GM12878 (cell line): ENCODE measurements at regions not wholly inside any gene's neighbourhood (a gene's known extent, or its start where the extent isn't known, plus 50 kb on each side); places are given as distances from the start of the nearest gene placed in this dataset.

Source experiments
- ATAC-seq: fragments of 200-7000 bp; cut with Tn5 transposase; 3 replicates; pipeline ENCODE4 v1.9.1; 2020; ENCODE audit warnings: mild to moderate bottlenecking, moderate library complexity
- BruUV-seq: library from RNA; stranded (reverse); fragments of 400-500 nt; replicated peaks from 2 replicates; lab custom pipeline; 2021; lab: Mats Ljungman, UMichigan
- CTCF ChIA-PET: fragments of 300-600 bp; sonication (Branson Sonifier 250); formaldehyde crosslinking; extraction: SDS; loops from one replicate; lab custom pipeline; 2021; ENCODE audit warnings: inconsistent platforms; lab: Yijun Ruan, JAX
- POLR2A ChIA-PET: fragments of 350-600 bp; formaldehyde crosslinking; extraction: SDS; loops from one replicate; lab custom pipeline; 2021; ENCODE audit warnings: inconsistent platforms; lab: Charles Lee
- RAD21 ChIA-PET: fragments of 300-600 bp; sonication (Branson Sonifier 250); formaldehyde crosslinking; loops from one replicate; lab custom pipeline; 2023; ENCODE audit warnings: antibody characterized with exemption; ENCODE audit not compliant: unreplicated experiment; lab: Charles Lee
- SMC1A ChIA-PET: fragments of 300-600 bp; sonication (Branson Sonifier 250); formaldehyde crosslinking; loops from one replicate; lab custom pipeline; 2023; ENCODE audit not compliant: unreplicated experiment, uncharacterized antibody; lab: Charles Lee
- DNase-seq: peaks from one replicate; pipeline ENCODE4 v3.0.0-alpha.2; 2011; ENCODE audit warnings: low read depth, low spot score
- FAIRE-seq: peaks from 3 replicates; lab custom pipeline; 2011; peaks lifted over from hg19 to GRCh38; lab: Jason Lieb, UNC
- H2AFZ ChIP-seq: 2 replicates; pipeline ENCODE4 v1.6.0; 2011; ENCODE audit warnings: low read depth, low read length, control low read depth; ENCODE audit not compliant: control insufficient read depth
- H3K27ac ChIP-seq: 2 replicates; pipeline ENCODE4 v1.5.1; 2011; ENCODE audit warnings: control low read depth; ENCODE audit not compliant: control insufficient read depth, insufficient read depth
- H3K27me3 ChIP-seq, 2 experiments: replicated peaks in 1 of 2; 2 replicates each; pipeline versions ENCODE4 v1.6.0 to v1.6.1; 2011; ENCODE audit warnings: low read length in 1 of 2; ENCODE audit not compliant: control insufficient read depth in 2 of 2, insufficient read depth in 2 of 2
- H3K36me3 ChIP-seq, 2 experiments: 2 replicates each; pipeline ENCODE4 v1.5.1; 2011; ENCODE audit warnings: low read length in 1 of 2; ENCODE audit not compliant: control insufficient read depth in 2 of 2, insufficient read depth in 2 of 2
- H3K4me1 ChIP-seq: 2 replicates; pipeline ENCODE4 v1.6.1; 2011; ENCODE audit warnings: mild to moderate bottlenecking, low read length, moderate library complexity, mixed read lengths; ENCODE audit not compliant: control insufficient read depth, insufficient read depth
- H3K4me2 ChIP-seq: 2 replicates; pipeline ENCODE4 v1.6.0; 2011; ENCODE audit warnings: control low read depth; ENCODE audit not compliant: control insufficient read depth, insufficient read depth
- H3K4me3 ChIP-seq: fragments of 200-600 bp; sonication (generic); 2 replicates; pipeline ENCODE4 v1.5.1; 2016
- H3K79me2 ChIP-seq: 2 replicates; pipeline ENCODE4 v1.6.0; 2011; ENCODE audit warnings: low read length; ENCODE audit not compliant: control insufficient read depth, insufficient read depth
- H3K9ac ChIP-seq: 2 replicates; pipeline ENCODE4 v1.8.0; 2011; ENCODE audit warnings: low read length, control low read depth, mixed read lengths; ENCODE audit not compliant: control insufficient read depth, insufficient read depth
- H3K9me3 ChIP-seq: replicated peaks from 3 replicates; pipeline ENCODE4 v1.5.1; 2011; ENCODE audit warnings: mild to moderate bottlenecking, low read length; ENCODE audit not compliant: control insufficient read depth, insufficient read depth
- H4K20me1 ChIP-seq: 2 replicates; pipeline ENCODE4 v1.6.0; 2011; ENCODE audit not compliant: control insufficient read depth, insufficient read depth
- BACH1 ChIP-seq: fragments of 450-650 bp; IDR thresholded peaks from 2 replicates; pipeline ENCODE4 v1.6.1; 2017; ENCODE audit warnings: mild to moderate bottlenecking, borderline replicate concordance
- BCL11A ChIP-seq: IDR thresholded peaks from 2 replicates; pipeline ENCODE4 v1.6.1; 2011; ENCODE audit warnings: low read depth, low read length
- BCLAF1 ChIP-seq: fragments of 450-650 bp; IDR thresholded peaks from 2 replicates; pipeline ENCODE4 v1.6.1; 2017; ENCODE audit warnings: antibody characterized with exemption, mild to moderate bottlenecking, moderate library complexity
- CBFB ChIP-seq: IDR thresholded peaks from 2 replicates; pipeline ENCODE4 v1.6.1; 2016; ENCODE audit warnings: antibody characterized with exemption, low read depth
- CHD4 ChIP-seq: fragments of 200-600 bp; sonication (generic); IDR thresholded peaks from 2 replicates; pipeline ENCODE4 v1.6.1; 2016; ENCODE audit warnings: mild to moderate bottlenecking
- CREM ChIP-seq: IDR thresholded peaks from 2 replicates; pipeline ENCODE4 v1.6.1; 2014; ENCODE audit warnings: antibody characterized with exemption, low read depth
- E4F1 ChIP-seq: fragments of 450-650 bp; IDR thresholded peaks from 2 replicates; pipeline ENCODE4 v1.6.1; 2018; ENCODE audit warnings: borderline replicate concordance, mild to moderate bottlenecking; ENCODE audit not compliant: partially characterized antibody
- EP300 ChIP-seq, 2 experiments: fragments of 150-350 bp in 1 of 2; IDR thresholded peaks; 2 replicates each; pipeline ENCODE4 v1.6.1; 2011 to 2012; ENCODE audit warnings: low read depth in 2 of 2, low read length in 2 of 2, borderline replicate concordance in 1 of 2, improper control_type of control experiment in 1 of 2, inconsistent platforms in 1 of 2; ENCODE audit not compliant: control insufficient read depth in 1 of 2
- EZH2 ChIP-seq: IDR thresholded peaks from 2 replicates; pipeline ENCODE4 v1.6.1; 2012; ENCODE audit warnings: low read depth, mild to moderate bottlenecking, control low read depth, inconsistent platforms, low read length, borderline replicate concordance; ENCODE audit not compliant: control insufficient read depth
- RCOR1 ChIP-seq: conservative IDR thresholded peaks from 2 replicates; pipeline ENCODE4 v1.6.1; 2012; ENCODE audit warnings: low read depth, low read length, improper control_type of control experiment
- REST ChIP-seq: IDR thresholded peaks from 2 replicates; pipeline ENCODE4 v1.6.1; 2012; ENCODE audit warnings: mild to moderate bottlenecking, low read depth, low read length
- SMARCA5 ChIP-seq: fragments of 450-650 bp; IDR thresholded peaks from 2 replicates; pipeline ENCODE4 v1.6.1; 2017; ENCODE audit warnings: mild to moderate bottlenecking
- SP1 ChIP-seq: IDR thresholded peaks from one replicate; pipeline ENCODE4 v1.6.1; 2011; ENCODE audit warnings: low read depth, low read length
- STAT1 ChIP-seq: fragments of 450-650 bp; conservative IDR thresholded peaks from 2 replicates; pipeline ENCODE4 v1.6.1; 2014; ENCODE audit warnings: antibody characterized with exemption, mild to moderate bottlenecking
- TBL1XR1 ChIP-seq: IDR thresholded peaks from 2 replicates; pipeline ENCODE4 v1.6.1; 2012; ENCODE audit warnings: low read depth, low read length, improper control_type of control experiment
- TCF12 ChIP-seq: IDR thresholded peaks from 2 replicates; pipeline ENCODE4 v1.6.1; 2011; ENCODE audit warnings: low read depth, mild to moderate bottlenecking, low read length
- ZNF384 ChIP-seq: IDR thresholded peaks from 2 replicates; pipeline ENCODE4 v1.6.1; 2012; ENCODE audit warnings: low read depth, mild to moderate bottlenecking, low read length, improper control_type of control experiment, borderline replicate concordance
- WGBS: methylation state at CpG from one replicate; pipeline ENCODE4 v1.1.6; 2016; ENCODE audit warnings: low lambda C conversion rate; ENCODE audit not compliant: insufficient replicate concordance, insufficient coverage; ENCODE audit errors: missing lambda C conversion rate; 5-methylcytosine and 5-hydroxymethylcytosine counted together
- in situ Hi-C: fragments of 300-500 bp; cut with MboI; formaldehyde crosslinking; loops from 9 replicates; pipeline ENCODE4 v1.14.3; 2018; ENCODE audit warnings: mixed read lengths
- intact Hi-C: fragments of 100-400 bp; cut with micrococcal nuclease; formaldehyde crosslinking; loops from one replicate; pipeline ENCODE4 v1.14.2; 2022; ENCODE audit not compliant: unreplicated experiment

DNA sequence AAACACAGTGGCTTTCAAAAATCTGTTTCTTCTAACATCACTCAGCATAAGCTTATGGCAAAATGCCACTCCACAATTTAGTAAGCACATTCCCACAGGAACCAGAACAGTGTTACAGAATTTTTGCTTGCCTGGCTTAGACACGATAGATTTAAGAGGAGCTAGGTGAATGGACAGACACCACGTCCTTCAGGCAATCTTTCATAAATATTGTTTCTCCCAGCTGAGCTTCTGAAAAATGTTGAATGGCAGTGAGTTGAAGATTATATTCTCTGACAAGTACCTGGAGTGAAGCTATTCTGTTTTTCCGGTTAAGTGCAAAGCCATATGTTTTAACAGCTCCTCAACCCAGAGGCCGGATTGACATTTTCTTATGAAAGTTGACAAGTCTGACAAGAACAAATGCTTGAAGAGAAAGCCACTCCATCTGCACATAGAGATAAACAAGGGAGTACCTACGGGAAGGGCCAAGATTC, 102.0 kb downstream of the FSCB start:
- no peak for DNase-seq
- Histone ChIP-seq H3K36me3 (no peaks in the 10 kb centered on the region), H3K79me2 (no peaks in the 10 kb centered on the region), H3K4me1 (no peaks in the 10 kb centered on the region), H3K27me3 (no peaks in the 10 kb centered on the region), H3K4me3 (no peak overlapping the region), H4K20me1 (no peaks in the 10 kb centered on the region), H3K9ac (no peak overlapping the region), H3K9me3 (no peaks in the 10 kb centered on the region), H2AFZ (no peak overlapping the region), H3K4me2 (no peak overlapping the region), H3K27ac (no peak overlapping the region)
- no peak for FAIRE-seq
- intact Hi-C loops (no loop called here), in situ Hi-C loops (no loop called here)
- POLR2A ChIA-PET: no interaction called here
- CTCF ChIA-PET: no interaction called here
- no TSS peak for BruUV-seq
- WGBS: 18% methylated on average over 5 of the region's 5 CpGs
- SMC1A ChIA-PET: no interaction called here
- RAD21 ChIA-PET: no interaction called here
- no peak for ATAC-seq
- TF ChIP-seq SMARCA5 (no peak), CHD4 (no peak), BCLAF1 (no peak), ZNF384 (no peak), EZH2 (no peak), STAT1 (no peak), TBL1XR1 (no peak), SP1 (no peak), BACH1 (no peak), EP300 (IDR thresholded peaks at IDR 0.05; ENCODE audit: borderline replicate concordance in 1 of 2, control insufficient read depth in 1 of 2, low read depth in 2 of 2, low read length in 2 of 2) (no peak), REST (no peak), E4F1 (no peak), BCL11A (no peak), CREM (no peak), TCF12 (no peak), CBFB (no peak), RCOR1 (no peak)
